OCI-LY1 (cell line): ENCODE measurements at regions not wholly inside any gene's neighbourhood (a gene's known extent, or its start where the extent isn't known, plus 50 kb on each side); places are given as distances from the start of the nearest gene placed in this dataset.

Source experiments
- H2AFZ ChIP-seq: fragments of 200-600 bp; sonication (generic), shearing (Covaris generic); 2 replicates; pipeline ENCODE4 v1.6.0; 2014; ENCODE audit warnings: antibody characterized with exemption, mild to moderate bottlenecking, low read length
- H3F3A ChIP-seq: fragments of 200-600 bp; sonication (generic), shearing (Covaris generic); 2 replicates; pipeline ENCODE4 v1.6.0; 2014; ENCODE audit warnings: mild to moderate bottlenecking, antibody characterized with exemption, low read length, moderate library complexity; ENCODE audit not compliant: insufficient read depth
- H3K27ac ChIP-seq: fragments of 200-600 bp; sonication (generic); 2 replicates; pipeline ENCODE4 v1.5.1; 2014; ENCODE audit warnings: low read length, mixed run types, mild to moderate bottlenecking, low read depth; ENCODE audit not compliant: poor library complexity, severe bottlenecking
- H3K27me3 ChIP-seq: fragments of 200-600 bp; sonication (generic); 2 replicates; pipeline ENCODE4 v1.6.0; 2014; ENCODE audit warnings: antibody characterized with exemption, mild to moderate bottlenecking, low read length, moderate library complexity; ENCODE audit not compliant: insufficient read depth
- H3K36me3 ChIP-seq: fragments of 200-600 bp; sonication (generic); 2 replicates; pipeline ENCODE4 v1.6.1; 2014; ENCODE audit warnings: mild to moderate bottlenecking, antibody characterized with exemption, low read length, moderate library complexity, mixed read lengths; ENCODE audit not compliant: insufficient read depth
- H3K4me1 ChIP-seq: fragments of 200-600 bp; sonication (generic); 2 replicates; pipeline ENCODE4 v1.5.1; 2014; ENCODE audit warnings: mild to moderate bottlenecking, low read length, moderate library complexity; ENCODE audit not compliant: insufficient read depth, severe bottlenecking
- H3K4me2 ChIP-seq: fragments of 200-600 bp; sonication (generic), shearing (Covaris generic); 2 replicates; pipeline ENCODE4 v1.6.1; 2014; ENCODE audit warnings: low read length
- H3K4me3 ChIP-seq: fragments of 200-600 bp; sonication (generic); 2 replicates; pipeline ENCODE4 v1.5.1; 2014; ENCODE audit warnings: low read length, low read depth, mild to moderate bottlenecking, mixed read lengths; ENCODE audit not compliant: poor library complexity, severe bottlenecking
- H3K79me2 ChIP-seq: fragments of 200-600 bp; shearing (Covaris generic); 2 replicates; pipeline ENCODE4 v1.6.1; 2016; ENCODE audit warnings: mixed run types, low read length, mixed read lengths; ENCODE audit not compliant: insufficient read depth
- H3K9ac ChIP-seq: fragments of 200-600 bp; sonication (generic), shearing (Covaris generic); 2 replicates; pipeline ENCODE4 v1.6.1; 2014; ENCODE audit warnings: mild to moderate bottlenecking, low read length, mixed read lengths
- H3K9me2 ChIP-seq: fragments of 200-600 bp; sonication (generic), shearing (Covaris generic); 2 replicates; pipeline ENCODE4 v1.6.1; 2014; ENCODE audit warnings: low read depth, mild to moderate bottlenecking, low read length, mixed read lengths
- H3K9me3 ChIP-seq: fragments of 200-600 bp; shearing (Covaris generic); 2 replicates; pipeline ENCODE4 v1.6.1; 2014; ENCODE audit warnings: low read length, mixed read lengths
- H4K20me1 ChIP-seq: fragments of 200-600 bp; sonication (generic), shearing (Covaris generic); 2 replicates; pipeline ENCODE4 v1.6.0; 2016; ENCODE audit warnings: mild to moderate bottlenecking, low read length; ENCODE audit not compliant: insufficient read depth
- EZH2 ChIP-seq: fragments of 200-600 bp; sonication (generic), shearing (Covaris generic); IDR thresholded peaks from 2 replicates; pipeline ENCODE4 v1.8.0; 2017; ENCODE audit warnings: borderline replicate concordance, mixed run types, mild to moderate bottlenecking, antibody characterized with exemption, low read length, moderate library complexity, mixed read lengths
- TF ChIP-seq, protein P1 (sequence below): fragments of 200-600 bp; sonication (generic), shearing (Covaris generic); IDR thresholded peaks from 2 replicates; pipeline ENCODE4 v1.5.1; 2017; ENCODE audit warnings: mild to moderate bottlenecking, antibody characterized with exemption, low read length, moderate library complexity, mixed read lengths

DNA sequence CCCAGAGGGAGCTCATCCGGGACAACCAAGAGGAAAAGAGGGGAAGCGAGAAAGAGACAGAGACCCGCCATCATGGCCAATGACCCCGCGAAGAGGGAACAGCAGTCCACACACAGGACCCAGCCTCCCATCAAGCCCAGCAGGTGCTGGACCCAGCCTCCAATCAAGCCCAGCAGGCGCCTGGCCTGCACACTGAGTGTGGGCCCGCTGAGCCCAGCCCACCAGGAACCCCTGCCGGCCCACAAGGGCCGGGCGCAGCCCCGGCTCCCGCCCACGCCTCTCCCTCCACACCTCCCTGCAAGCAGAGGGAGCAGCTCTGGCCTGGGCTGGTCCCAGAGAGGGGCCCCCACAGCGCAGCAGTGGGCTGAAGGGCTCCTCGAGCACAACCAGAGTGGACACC, 391.1 kb downstream of the IDS start:
- no peak overlapping the region for H3K9ac ChIP-seq
- H3K4me3 ChIP-seq: no peak overlapping the region
- no peaks in the 10 kb centered on the region for H3K27me3 ChIP-seq
- H3K4me1 ChIP-seq: no peaks in the 10 kb centered on the region
- H2AFZ ChIP-seq: no peak overlapping the region
- TF ChIP-seq, protein P1, sequence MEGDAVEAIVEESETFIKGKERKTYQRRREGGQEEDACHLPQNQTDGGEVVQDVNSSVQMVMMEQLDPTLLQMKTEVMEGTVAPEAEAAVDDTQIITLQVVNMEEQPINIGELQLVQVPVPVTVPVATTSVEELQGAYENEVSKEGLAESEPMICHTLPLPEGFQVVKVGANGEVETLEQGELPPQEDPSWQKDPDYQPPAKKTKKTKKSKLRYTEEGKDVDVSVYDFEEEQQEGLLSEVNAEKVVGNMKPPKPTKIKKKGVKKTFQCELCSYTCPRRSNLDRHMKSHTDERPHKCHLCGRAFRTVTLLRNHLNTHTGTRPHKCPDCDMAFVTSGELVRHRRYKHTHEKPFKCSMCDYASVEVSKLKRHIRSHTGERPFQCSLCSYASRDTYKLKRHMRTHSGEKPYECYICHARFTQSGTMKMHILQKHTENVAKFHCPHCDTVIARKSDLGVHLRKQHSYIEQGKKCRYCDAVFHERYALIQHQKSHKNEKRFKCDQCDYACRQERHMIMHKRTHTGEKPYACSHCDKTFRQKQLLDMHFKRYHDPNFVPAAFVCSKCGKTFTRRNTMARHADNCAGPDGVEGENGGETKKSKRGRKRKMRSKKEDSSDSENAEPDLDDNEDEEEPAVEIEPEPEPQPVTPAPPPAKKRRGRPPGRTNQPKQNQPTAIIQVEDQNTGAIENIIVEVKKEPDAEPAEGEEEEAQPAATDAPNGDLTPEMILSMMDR: no peak
- TF ChIP-seq EZH2: no peak
- no peaks in the 10 kb centered on the region for H3K9me2 ChIP-seq
- H3K36me3 ChIP-seq: no peaks in the 10 kb centered on the region
- no peaks in the 10 kb centered on the region for H3F3A ChIP-seq
- no peaks in the 10 kb centered on the region for H3K79me2 ChIP-seq
- no peaks in the 10 kb centered on the region for H4K20me1 ChIP-seq
- H3K4me2 ChIP-seq: no peak overlapping the region
- H3K27ac ChIP-seq: no peak overlapping the region
- H3K9me3 ChIP-seq: no peaks in the 10 kb centered on the region

DNA sequence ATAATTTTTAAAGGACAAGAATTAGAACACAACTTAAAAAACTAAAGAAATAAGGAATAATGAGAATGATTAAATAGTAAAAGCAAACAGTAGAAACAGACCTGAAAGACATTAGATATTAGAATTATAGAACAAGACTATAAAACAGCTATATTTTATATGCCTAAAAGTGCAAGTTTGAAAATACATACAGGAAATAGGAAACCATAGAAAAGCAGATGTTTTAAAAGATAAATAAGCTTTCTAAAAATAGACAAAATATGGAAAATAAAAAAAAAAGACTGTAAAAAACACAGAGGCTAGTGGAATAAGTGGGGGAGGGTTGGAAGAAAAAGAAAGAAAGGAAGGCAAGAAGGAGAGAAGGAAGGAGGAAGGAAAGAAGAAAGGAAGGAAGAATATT, 407.3 kb downstream of the IDS start:
- Histone ChIP-seq H3K9me2 (no peaks in the 10 kb centered on the region), H3K9me3 (no peaks in the 10 kb centered on the region), H3K36me3 (no peaks in the 10 kb centered on the region), H3K27ac (no peak overlapping the region), H4K20me1 (no peaks in the 10 kb centered on the region), H3K4me3 (no peak overlapping the region), H3F3A (no peaks in the 10 kb centered on the region), H3K4me1 (no peaks in the 10 kb centered on the region), H3K9ac (no peak overlapping the region), H3K79me2 (no peaks in the 10 kb centered on the region), H3K4me2 (no peak overlapping the region), H2AFZ (no peak overlapping the region), H3K27me3 (no peaks in the 10 kb centered on the region)
- TF ChIP-seq, protein P1: no peak
- no peak for TF ChIP-seq EZH2

DNA sequence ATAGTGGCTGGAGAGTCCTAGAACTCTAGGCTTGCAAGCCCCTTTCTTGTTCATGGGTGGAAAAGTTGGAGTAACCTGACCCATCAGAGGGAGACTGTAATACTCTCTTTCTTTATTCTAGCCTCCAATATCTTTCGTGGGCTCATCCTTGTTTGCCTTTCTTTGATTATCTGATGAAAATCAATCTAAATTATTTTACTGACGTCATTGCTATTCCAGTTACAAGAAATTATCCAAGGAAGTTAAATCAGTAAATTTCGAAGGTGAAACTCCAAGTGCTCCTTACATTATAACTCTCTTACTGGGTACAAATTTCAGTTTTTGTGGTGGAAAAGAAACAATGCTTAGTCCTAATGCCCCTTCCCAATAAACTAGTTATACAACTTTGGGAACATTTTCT, 412.9 kb downstream of the IDS start:
- Histone ChIP-seq H3K4me2 (no peak overlapping the region), H3K27ac (no peak overlapping the region), H3K9me2 (no peaks in the 10 kb centered on the region), H3K9ac (no peak overlapping the region), H3F3A (no peaks in the 10 kb centered on the region), H3K36me3 (no peaks in the 10 kb centered on the region), H4K20me1 (no peaks in the 10 kb centered on the region), H2AFZ (no peak overlapping the region), H3K27me3 (no peaks in the 10 kb centered on the region), H3K79me2 (no peaks in the 10 kb centered on the region), H3K9me3 (no peaks in the 10 kb centered on the region), H3K4me3 (no peak overlapping the region), H3K4me1 (no peaks in the 10 kb centered on the region)
- TF ChIP-seq, protein P1: no peak
- TF ChIP-seq EZH2: no peak
